ENCODE measurements at regions not wholly inside any gene's neighbourhood (a gene's known extent, or its start where the extent isn't known, plus 50 kb on each side); places are given as distances from the start of the nearest gene placed in this dataset.

GRCh38 chr6:126253431-126253830 is 86.5 kb upstream of the CENPW start:
- POLR2A ChIA-PET, result no interaction called here

GRCh38 chr6:126258150-126258549 is 81.8 kb upstream of the CENPW start:
- POLR2A ChIA-PET, result no interaction called here
- CTCF ChIA-PET, result no interaction called here
- TF ChIP-seq FOXK2 (IDR thresholded peaks at IDR 0.05) (no peak), ARNT (IDR thresholded peaks at IDR 0.05) (no peak), ELF4 (IDR thresholded peaks at IDR 0.05) (no peak), LEF1 (IDR thresholded peaks at IDR 0.05; ENCODE audit: borderline replicate concordance) (no peak), CTBP1 (IDR thresholded peaks at IDR 0.05; ENCODE audit: borderline replicate concordance) (no peak)
- no peak for DNase-seq (ENCODE audit: extremely low spot score)

More at GRCh38 chr6:126253431-126253830, 86.5 kb upstream of the CENPW start:
- CTCF ChIA-PET, result no interaction called here
- DNase-seq (ENCODE audit: extremely low spot score), result no peak
- TF ChIP-seq ARNT (IDR thresholded peaks at IDR 0.05) (no peak), FOXA1 (IDR thresholded peaks at IDR 0.05) (no peak), BHLHE40 (IDR thresholded peaks at IDR 0.05; ENCODE audit: borderline replicate concordance) (no peak), HDGF (IDR thresholded peaks at IDR 0.05; ENCODE audit: borderline replicate concordance) (no peak), PKNOX1 (IDR thresholded peaks at IDR 0.05) (no peak), TARDBP (IDR thresholded peaks at IDR 0.05) (no peak), CTBP1 (IDR thresholded peaks at IDR 0.05; ENCODE audit: borderline replicate concordance) (no peak)

GRCh38 chr6:126261792-126262421 is 78.0 kb upstream of the CENPW start:
- no peak for DNase-seq (ENCODE audit: extremely low spot score)
- POLR2A ChIA-PET, result no interaction called here
- no peak for TF ChIP-seq HDGF (IDR thresholded peaks at IDR 0.05; ENCODE audit: borderline replicate concordance)
- no peak for TF ChIP-seq FOXK2 (IDR thresholded peaks at IDR 0.05)
- no peak for TF ChIP-seq ARNT (IDR thresholded peaks at IDR 0.05)
- TF ChIP-seq FOXA1 (IDR thresholded peaks at IDR 0.05), result no peak
- TF ChIP-seq BHLHE40 (IDR thresholded peaks at IDR 0.05; ENCODE audit: borderline replicate concordance), result no peak
- TF ChIP-seq TARDBP (IDR thresholded peaks at IDR 0.05), result no peak
- TF ChIP-seq LEF1 (IDR thresholded peaks at IDR 0.05; ENCODE audit: borderline replicate concordance), result no peak
- TF ChIP-seq ELF4 (IDR thresholded peaks at IDR 0.05), result no peak
- TF ChIP-seq L3MBTL2 (conservative IDR thresholded peaks at IDR 0.05), result no peak
- TF ChIP-seq SP1 (IDR thresholded peaks at IDR 0.05), result no peak
- TF ChIP-seq FOXM1 (IDR thresholded peaks at IDR 0.05; ENCODE audit: borderline replicate concordance), result no peak
- CTCF ChIA-PET, result no interaction called here

DNA sequence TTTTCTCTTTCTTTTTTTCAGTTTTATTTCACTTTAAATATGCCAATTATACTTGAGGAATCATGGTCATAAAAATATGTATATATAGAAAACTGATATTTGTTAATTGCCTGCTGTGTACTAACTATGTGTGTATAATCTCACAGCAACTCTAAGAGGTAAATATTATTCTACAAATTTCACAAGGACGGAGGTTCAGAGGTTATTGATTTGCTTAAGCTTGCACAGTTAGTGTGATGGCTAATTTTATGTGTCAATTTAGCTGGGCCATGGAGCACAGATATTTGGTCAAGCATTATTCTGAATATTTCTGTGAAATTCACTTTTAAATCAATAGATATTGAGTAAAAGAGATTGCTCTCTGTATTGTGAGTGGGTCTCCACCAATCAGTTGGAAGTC is 75.7 kb upstream of the CENPW start:
- POLR2A ChIA-PET, result no interaction called here
- CTCF ChIA-PET, result interaction anchor here (0.6 kb wide), 1 partner anchor 8 kb away, joined by 3 read pairs; no protein-coding TSS in a partner anchor
- no peak for TF ChIP-seq PKNOX1 (IDR thresholded peaks at IDR 0.05)

GRCh38 chr6:126266664-126267063 is 73.3 kb upstream of the CENPW start:
- CTCF ChIA-PET, result no interaction called here
- POLR2A ChIA-PET, result no interaction called here
- DNase-seq (ENCODE audit: extremely low spot score), result no peak
- TF ChIP-seq CTBP1 (IDR thresholded peaks at IDR 0.05; ENCODE audit: borderline replicate concordance) (no peak), SUZ12 (IDR thresholded peaks at IDR 0.05) (no peak), ARNT (IDR thresholded peaks at IDR 0.05) (no peak), FOXM1 (IDR thresholded peaks at IDR 0.05; ENCODE audit: borderline replicate concordance) (no peak), FOXA1 (IDR thresholded peaks at IDR 0.05) (no peak), SP1 (IDR thresholded peaks at IDR 0.05) (no peak), LEF1 (IDR thresholded peaks at IDR 0.05; ENCODE audit: borderline replicate concordance) (no peak), NFRKB (IDR thresholded peaks at IDR 0.05) (no peak), PKNOX1 (IDR thresholded peaks at IDR 0.05) (no peak), ELF4 (IDR thresholded peaks at IDR 0.05) (no peak), TARDBP (IDR thresholded peaks at IDR 0.05) (no peak), L3MBTL2 (conservative IDR thresholded peaks at IDR 0.05) (no peak), BHLHE40 (IDR thresholded peaks at IDR 0.05; ENCODE audit: borderline replicate concordance) (no peak), ZNF384 (IDR thresholded peaks at IDR 0.05) (no peak), FOXK2 (IDR thresholded peaks at IDR 0.05) (no peak), HDGF (IDR thresholded peaks at IDR 0.05; ENCODE audit: borderline replicate concordance) (no peak)

More for the DNA sequence above, 75.7 kb upstream of the CENPW start:
- DNase-seq (ENCODE audit: extremely low spot score), result no peak

DNA sequence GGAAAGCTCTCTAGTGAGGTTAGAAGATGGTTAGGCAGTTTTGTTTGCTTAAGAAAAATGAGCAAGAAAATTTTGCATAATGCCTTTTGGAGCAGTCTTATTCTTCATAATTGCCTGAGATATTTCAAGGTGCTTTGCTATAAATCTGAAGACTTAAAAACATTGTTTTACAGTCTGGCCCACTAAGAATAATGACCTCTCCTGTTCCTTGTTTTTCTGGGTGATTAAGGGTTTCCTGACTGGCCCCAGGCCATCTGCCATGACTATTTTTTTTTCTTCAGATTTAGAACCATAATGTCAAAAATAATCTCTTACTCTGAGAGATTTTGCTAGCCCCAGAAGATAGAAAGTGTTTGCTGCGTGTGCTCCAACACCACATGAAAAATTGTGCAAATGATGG is 72.3 kb upstream of the CENPW start:
- POLR2A ChIA-PET, result no interaction called here
- CTCF ChIA-PET, result no interaction called here
- TF ChIP-seq SUZ12 (IDR thresholded peaks at IDR 0.05) (no peak), FOXK2 (IDR thresholded peaks at IDR 0.05) (no peak)
- DNase-seq (ENCODE audit: extremely low spot score), result no peak

DNA sequence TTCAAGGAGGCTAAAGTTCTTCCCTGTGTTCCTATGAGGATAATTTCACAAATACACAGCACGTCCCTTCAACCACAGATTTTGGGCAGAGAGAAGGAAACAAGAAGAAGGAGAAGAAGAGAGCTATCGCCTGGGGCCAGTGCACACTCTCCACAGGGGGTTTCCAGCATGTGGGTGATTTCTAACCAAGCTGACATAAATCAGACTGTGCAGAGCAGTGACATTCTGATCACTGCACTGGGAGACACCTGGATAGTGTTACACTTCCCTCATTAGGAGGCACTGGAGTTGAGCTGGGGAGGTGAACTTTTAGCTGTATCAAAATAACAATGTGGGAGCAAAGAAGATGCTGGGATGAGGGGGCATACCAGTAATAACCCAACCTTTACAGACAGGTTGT is 71.8 kb upstream of the CENPW start:
- ChIA-PET POLR2A (no interaction called here), CTCF (no interaction called here)
- TF ChIP-seq SUZ12 (IDR thresholded peaks at IDR 0.05) (no peak), PKNOX1 (IDR thresholded peaks at IDR 0.05) (peak; percentile 95)
- DNase-seq (ENCODE audit: extremely low spot score), result peak; percentile 51
